ENCODE measurements at regions not wholly inside any gene's neighbourhood (a gene's known extent, or its start where the extent isn't known, plus 50 kb on each side); places are given as distances from the start of the nearest gene placed in this dataset.

DNA sequence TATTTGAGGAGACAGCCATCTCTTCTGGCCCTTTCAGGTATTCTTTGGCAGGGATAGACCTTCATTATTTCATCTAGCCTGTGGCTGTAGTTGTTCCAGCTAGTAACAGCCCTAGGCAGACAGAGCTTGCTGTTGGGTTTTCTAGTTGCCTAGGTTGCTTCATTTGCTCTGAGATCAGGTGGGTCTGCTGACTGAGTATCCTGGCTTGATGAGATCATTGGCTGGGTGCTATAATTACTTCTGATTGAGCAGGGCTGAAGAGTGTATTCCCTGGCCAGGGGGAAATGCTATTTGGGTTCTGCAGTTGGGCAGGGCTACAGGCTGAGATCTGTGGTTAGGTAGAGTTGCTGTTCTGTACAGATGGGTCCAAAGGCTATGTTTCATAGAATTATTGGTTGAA is 456.1 kb downstream of the PSAT1 start:
- no peak for DNase-seq

DNA sequence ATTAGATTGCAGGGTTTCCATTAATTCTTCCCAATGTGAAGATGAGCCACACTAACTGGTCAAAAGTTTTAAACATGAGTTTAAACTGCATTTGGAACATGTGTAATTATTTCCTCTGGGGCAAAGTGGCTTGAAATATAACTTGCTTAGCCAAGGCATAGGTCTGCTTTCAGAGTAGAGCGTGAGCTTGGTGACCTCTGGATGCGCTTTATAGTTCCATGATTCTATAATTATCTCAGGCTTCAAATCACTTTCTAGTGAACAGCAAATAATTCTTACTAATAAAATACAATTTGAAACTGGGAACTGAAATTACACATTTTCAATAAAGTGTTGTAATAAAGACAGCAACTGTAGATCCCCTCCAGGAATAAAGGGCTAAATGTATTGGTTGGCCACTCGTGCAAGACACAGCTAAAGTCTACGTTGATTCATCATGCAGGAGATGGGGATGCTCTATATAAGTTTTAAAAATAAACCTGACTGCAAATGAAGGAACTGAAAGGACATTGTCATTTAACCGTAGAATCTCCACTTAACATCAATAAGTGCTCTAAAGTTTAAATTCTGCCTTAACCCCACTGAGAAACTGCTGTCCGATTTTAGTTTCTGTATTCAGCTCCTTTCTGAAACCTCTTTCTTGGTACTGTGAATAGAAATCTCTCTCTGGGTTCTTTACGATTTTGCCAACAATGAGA is 460.0 kb downstream of the PSAT1 start:
- DNase-seq, result no peak

DNA sequence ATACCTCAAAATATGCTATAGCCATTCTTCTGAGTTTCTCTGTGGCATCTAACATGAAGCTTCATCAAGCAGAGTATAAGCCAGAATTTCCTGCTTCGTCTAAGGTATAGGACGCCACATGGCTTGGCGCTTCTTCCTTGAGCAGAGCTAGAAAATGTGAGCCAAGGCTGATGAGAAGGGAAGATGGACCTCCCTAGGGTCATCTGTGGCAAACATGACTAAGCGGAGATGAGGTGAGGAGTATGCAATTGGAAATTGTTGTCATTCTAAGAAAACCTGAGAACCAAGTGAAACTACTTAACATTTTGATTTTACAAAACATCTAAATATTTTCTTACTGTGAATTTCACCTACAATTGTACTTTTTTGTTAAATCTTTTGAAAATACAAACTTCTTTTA is 466.5 kb downstream of the PSAT1 start:
- DNase-seq, result no peak

DNA sequence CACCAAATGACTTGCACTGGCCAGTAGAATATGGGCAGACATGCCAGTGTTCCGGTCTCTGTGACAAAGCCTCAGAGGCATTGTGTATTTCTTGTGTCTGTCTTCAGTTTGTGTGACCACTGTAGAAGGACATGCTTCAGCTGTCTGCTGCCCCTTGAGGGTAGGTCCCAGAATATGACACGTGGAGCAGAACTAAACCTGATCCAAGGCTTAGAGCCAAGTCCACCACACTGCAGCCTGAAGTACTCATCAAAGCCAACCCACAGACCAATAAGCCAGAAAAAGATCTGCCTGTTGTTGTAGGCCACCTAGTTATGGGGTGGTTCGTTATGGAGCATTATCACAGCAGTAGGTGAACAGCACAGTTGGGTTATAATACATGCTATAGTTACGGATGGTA is 468.9 kb downstream of the PSAT1 start:
- no peak for DNase-seq

DNA sequence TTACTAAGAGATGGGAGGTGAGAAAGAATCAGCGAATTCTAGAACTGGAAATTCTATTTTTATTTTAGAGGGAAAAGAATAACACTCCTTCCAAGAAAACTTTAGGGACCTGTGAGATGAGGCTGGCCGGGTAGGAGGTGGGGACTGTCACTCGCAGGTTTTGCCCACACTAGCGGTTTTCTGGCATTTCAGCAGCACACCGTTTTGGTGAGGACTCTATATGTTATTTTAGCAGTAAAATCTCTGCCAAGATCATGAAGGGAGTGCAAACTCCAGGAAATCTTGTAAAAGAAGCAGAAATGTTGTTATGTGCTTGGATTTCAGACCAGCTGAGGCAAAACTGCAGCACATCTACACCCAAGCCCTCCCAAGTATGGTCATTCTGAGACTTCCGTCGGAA is 470.6 kb downstream of the PSAT1 start:
- no peak for DNase-seq

DNA sequence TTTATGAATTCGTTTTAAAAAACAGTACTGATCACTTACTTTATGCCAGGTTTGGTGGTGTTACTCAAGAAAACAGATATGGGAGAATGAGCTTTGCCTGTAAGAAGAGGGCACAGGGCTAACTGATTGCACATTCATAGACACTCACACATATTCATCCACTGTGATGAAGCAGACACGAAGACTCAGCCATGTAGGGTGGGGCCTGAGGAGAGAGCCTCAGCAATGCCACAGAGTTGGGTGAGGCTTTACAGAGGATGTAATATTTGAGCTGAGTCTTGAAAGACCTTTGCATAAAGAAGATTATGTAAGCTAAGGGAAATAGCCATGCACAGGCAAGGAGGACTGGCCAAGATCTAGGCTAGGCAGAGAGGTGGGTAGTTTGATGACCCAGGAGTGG is 472.8 kb downstream of the PSAT1 start:
- no peak for DNase-seq

DNA sequence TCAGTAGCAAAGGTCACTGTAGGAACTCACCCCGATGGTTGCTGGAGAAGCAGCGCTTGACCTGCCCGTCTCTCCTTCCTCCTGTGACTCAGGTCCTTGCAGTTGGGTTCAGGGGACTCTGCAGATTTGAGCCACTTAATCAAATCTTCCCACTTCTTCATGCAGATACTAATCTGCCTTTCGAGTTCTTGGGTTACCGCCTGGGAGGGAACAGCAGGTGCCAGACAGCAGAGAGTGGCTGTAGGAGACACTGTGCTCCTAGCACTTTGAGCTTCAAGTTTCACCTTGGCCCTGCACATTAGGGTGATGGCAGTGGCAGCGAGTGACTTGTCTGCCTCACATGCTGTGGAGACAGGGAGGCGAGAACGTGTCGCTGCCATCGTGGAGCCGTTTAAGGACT is 478.3 kb downstream of the PSAT1 start:
- DNase-seq, result no peak

DNA sequence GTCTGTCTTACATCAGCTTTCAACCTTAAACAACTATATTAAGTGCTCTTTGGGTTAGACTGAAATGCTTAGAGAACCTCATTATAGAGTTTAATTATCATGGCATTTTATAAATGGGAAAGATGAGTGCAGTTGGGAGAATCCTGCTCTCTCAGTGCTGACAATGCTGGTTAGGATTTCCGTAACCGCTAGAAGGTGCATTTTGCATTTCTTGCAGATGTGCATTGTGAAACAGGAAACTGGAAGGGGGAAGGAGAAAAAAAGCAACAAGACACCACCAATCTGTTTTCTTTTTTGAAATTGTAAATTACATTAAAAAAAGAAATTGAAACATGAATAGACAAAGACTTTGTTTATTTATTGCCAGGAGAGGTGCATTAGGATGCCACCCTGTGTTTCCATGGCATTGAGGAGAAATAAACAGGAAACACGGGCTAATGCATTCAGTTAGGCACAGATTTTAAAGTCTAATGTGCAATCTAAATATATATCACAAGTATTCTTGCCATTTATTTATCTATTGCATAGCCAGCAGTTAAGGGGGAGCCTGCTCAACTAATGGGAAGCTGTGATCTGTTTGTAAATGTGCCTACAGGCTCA is 478.9 kb downstream of the PSAT1 start:
- no peak for DNase-seq

DNA sequence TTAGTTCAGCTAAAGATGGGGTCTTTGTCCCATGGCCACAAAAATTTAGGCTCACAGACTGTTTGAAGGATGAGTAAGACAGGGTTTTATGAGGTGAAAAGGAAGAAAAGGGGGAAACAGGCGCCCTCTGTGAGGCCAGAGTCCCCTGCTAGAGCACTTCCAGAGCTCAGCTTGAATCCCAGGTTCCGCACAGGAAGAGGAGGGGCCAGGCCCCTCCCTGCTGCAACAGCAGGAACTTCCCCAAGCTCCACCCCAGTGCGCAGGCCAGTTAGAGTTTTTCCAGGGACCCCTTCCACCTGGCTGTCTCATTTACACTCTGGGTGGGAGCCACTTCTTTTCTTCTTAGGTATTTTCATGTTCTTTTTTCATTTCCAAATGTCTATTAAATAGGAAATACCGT is 480.8 kb downstream of the PSAT1 start:
- no peak for DNase-seq

DNA sequence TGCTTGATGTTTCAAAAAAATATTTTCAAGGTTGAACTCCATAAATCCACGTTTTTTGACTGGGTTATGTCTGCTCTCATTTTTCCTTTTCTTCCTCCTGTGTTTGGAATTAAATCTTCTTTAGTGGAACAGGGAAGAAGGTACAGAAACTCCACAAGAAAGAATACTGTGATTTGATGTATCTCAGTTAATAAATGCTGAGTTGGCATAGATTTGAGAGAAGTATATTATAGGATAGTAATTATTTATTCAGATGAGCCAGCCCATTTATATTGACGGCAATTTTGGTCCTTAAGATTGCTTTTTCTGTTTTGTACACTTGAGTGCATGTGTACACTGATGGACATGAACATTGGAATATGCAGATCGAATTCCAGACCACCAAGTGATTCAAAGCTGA is 481.4 kb downstream of the PSAT1 start:
- no peak for DNase-seq

DNA sequence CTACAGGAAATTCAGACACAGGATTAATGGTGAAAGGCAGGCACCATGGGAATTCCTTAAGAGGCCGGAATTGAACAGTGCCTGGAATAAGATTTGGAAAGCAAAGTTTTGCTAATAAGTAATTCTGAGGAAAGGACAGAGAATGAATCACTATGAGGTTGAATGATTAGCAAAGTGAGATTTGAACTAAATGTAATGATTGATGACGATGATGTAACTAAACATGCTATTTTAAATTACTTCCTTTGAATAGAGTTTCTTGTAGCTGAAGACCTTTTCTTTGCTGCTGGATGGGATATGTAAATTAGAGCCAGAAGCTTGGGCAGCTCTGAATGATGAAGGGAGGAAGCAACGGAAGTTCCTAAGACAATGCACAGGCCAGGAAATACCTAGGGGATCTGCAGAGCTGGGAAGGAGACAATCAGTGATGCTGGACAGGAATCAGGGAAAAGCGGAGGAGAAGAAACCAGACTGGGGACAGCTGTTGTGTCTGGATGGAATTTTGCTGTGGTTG is 482.0 kb downstream of the PSAT1 start:
- no peak for DNase-seq

DNA sequence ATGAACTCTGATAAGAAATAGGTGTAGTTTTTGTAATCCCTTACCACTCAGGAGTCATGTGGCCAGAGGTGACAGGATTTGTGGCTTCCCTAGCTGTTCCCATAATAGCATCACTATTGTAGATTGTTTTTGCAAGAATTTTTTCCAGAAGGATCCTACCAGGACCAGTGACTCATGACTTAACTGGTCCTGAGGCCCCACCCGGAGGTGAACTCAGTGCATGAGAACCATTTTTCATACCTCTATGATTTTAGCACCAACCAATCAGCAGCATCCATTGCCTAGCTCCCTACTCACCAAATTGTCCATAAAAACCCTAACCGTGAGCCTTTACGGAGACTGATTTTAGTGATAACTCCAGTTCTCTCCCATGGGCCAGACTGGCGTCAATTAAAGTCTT is 484.8 kb downstream of the PSAT1 start:
- no peak for DNase-seq

DNA sequence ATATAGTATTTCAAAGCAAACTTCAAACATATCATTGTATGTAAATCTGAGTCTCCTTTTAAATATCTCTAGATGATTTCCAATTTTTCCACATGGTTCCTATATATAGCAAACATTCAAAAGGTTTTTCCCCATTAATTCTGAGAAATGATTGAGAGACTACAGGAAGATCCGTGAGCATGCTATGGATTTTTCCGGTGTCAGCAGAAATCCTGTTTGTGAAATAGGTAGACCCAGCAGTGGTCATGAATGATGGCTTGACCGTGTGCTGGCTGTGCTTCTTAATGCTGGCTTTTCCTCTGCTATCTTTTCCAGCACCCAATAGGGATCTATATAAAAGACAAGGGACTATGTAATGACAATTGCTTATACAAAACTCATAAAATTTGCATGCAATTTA is 485.3 kb downstream of the PSAT1 start:
- DNase-seq, result no peak

DNA sequence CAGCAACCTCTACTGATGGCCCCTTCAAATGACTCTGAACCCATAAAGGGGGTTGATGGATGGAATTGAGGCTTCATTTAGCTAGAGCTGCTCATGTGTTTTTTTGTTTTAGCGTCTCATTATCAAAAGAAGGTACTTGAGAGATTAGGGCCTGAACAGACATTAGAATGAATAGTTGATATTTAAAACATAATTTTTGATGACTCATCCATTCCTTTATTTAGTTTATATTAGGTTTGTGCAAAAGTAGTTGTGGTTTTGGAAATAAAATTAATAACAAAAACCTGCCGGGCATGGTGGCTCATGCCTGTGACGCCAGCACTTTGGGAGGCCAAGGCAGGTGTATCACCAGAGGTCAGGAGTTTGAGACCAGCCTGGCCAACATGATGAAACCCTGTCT is 485.9 kb downstream of the PSAT1 start:
- no peak for DNase-seq

DNA sequence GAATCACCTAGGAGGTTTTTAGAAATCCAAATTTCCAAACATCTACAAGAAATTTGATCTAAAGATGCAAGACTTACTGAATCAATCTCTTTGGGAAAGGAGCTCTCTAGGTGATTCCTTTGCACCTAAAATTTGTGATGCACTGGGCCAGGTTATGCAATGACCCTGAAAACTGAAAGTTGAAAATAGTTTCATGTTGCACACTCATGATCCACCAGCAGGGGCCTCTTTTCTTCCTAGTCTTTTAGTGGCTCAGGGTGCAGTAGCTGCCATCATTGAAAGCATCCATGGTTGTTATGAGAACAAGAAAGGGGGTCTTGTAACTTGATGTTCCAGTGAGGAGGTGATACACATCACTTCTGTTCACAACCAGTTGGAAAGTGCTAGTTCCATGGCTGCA is 486.8 kb downstream of the PSAT1 start:
- no peak for DNase-seq

DNA sequence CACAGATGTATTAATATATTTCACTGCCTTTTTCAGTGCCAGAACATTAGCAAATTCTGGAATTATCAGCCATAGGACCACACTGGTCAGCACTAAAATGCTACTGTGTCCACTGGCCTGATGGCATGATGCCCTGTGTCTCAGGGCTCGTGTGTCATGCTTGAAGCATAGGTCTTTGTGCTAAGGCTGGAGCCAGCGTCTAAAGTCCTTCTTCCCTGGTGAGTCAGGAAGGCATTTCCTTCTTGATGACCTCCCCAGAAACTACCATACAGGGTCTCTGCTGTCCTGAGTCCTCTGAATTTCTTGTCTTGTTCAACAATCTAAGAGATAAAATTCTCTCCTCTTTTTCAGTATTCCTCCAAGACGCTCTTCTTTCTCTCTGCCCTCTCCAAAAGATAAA is 489.9 kb downstream of the PSAT1 start:
- DNase-seq, result no peak

DNA sequence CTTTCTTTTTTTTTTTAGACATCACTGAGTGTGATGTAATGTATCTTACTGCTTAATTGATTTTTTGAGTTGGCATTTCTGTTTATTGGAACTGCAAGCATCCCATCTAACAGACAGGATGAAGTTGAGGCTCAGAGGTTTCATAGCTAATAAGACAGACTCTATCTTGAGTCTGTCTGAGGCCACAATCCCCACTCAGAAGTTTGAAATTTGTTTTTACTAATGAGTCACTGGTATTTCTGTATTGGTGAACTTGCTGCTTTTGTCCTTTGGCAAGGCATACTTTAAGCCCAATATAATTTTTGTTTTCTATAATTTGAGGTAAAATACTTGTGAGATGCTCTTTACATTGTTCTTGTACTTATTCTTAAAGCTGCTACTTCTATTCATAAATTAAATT is 491.2 kb downstream of the PSAT1 start:
- no peak for DNase-seq

DNA sequence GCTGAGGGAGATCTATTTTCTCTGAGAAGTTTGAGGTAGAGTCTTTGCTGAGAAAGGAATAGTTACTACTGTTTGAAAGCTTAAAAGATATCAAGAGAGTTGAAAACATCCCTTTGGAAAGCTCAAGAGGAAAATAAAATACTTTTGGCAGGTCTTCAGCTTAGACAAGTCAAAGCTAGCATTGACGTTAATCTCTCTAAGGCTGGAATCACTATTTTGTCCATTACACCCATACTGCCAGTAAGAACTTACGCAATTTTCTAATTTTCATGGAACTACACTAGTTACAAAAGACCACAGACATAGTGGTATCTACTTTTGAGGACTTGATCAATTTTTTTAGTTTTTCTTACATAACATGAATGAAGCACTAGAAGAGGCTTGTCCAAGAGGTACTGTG is 494.9 kb downstream of the PSAT1 start:
- DNase-seq, result no peak

DNA sequence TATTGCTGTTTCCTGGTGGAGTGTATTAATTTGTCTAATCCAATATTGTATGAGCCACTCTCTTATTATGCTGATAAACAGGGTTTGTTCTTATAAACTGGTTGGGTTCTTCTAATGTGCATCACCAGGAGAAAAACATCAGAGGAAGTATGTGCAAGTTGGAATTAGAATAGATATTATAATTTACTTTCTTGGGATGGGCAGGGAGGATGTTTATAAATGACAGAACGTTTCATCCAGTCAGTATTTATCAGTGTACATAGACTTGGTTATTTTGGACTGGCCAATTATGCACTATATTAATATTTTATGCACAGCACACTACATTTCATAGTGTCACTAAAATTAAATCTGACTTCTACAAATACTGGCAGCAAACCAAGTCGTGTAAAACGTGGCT is 495.8 kb downstream of the PSAT1 start:
- DNase-seq, result no peak

DNA sequence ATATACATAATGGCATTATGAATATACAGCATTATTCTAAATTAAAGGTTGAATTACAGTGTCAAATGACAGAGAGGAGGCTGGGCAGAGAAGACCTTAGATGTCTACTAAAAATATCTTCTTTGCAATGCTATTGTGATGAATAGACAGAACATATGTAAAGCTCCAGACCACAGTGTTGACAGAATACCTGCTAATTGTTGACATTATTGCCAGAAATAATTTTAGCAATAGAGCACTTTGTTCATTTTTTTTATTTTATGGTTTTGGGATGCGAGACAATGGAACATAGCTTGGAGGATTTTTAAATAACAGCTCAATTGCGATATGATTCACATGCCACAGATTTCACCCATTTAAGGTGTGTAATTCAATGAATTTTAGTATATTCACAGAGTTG is 508.8 kb downstream of the PSAT1 start:
- DNase-seq, result no peak

DNA sequence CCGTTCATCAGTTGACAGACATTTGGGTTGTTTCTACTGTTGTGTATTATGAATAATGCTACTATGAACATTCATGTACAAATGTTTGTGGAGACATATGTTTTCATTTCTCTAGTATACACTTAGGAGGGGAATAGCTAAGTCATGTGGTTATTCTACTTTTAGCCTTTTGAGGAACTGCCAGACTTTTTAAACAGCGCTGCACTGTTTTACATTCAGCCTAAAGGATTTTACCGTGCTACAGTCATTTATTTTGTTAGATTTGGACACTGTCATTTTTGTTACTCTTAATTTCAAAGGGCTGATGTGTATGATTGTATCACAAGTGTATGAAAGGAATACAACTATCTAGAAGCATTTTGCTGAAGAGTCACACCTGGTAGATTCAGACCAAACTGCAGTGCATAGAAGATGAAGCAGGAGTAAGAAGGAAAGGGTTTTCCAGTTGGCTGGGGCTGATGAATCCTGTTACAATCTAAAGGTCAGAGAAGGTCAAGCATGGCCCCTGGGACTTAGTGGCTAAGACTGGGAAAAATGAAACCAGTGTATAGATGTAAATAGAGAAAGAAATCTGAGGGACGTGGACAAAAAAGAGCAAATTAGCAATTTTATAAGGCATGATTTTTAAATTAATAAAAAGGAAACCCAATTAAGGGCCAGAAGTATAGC is 509.7 kb downstream of the PSAT1 start:
- no peak for DNase-seq

DNA sequence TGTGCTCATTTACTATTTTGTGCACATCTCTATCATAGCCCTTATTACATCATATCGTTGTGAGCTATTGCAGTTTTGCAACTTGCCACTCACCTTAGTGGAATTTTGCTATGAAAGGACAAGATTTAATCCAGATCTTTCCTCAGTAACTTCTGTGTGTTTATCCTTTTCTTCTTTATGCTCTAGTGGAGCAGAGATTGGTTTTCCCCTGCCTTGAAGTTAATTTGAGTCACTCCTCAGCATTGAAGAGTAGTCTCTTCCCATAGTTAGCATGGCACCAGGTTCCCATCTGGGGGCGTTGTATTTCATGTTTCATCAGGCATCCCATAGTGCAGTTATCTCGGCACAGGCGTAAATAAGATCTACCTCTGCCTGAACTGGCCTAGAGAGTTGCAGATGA is 510.4 kb downstream of the PSAT1 start:
- no peak for DNase-seq

DNA sequence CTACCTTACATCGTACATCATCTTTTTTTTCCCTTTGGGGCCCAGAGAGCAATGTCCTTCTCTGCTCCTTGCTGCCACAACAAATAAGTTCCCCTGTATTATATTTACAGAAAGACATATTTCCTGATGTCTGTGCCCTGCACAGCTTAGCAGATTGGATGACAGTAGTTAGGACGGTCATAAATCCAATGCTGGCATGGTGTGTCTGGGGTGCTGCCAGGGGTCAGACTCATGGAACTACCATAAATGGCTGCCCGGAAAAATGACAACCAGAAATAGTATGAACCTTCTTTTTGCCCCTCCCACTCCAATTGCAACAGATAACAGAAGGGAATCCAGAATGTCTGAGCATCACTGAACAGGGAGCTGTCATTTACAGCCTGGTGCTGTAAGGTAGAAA is 511.1 kb downstream of the PSAT1 start:
- DNase-seq, result no peak

DNA sequence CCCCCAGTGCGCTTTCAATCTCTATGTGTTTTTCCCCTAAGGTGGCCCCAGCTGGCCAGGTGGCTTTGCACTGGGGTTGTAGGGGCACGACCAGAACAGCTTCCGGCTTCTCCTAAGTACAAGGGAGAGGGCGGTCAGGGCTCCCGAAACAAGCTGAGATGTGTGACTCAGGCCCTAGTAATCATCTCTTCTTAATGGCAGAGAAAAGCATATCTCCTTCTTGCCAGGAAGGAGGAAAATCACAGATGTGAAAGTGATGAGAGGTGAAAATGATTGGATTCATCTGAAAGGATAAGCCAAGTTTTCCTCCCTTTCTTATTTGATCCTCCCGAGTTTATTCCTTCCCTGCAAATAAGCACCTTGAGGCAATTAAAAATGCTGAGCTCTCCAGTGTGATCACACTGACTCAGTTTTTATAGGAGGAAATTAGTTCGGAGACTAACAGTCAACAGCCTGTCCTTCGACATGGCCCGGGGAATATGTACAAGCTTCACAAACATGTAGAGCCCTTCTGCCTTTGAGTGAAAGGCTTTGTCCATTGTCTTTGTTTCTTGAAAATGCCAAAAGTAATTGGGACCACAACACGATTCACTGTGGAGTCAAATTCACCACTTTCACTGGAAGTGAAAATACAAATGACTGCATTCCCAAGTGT is 514.8 kb downstream of the PSAT1 start:
- no peak for DNase-seq
